NCI-H146 treated with DMSO at 0.1 percent for 48 hours (cell line): ENCODE measurements at regions not wholly inside any gene's neighbourhood (a gene's known extent, or its start where the extent isn't known, plus 50 kb on each side); places are given as distances from the start of the nearest gene placed in this dataset.

Experiments used
- DNase-seq: peaks from one replicate; lab custom pipeline; 2025; ENCODE audit not compliant: unreplicated experiment; lab: John Stamatoyannopoulos, UW

- peak; percentile 31 for DNase-seq
Measured at GRCh38 chr9:17846948-17847655, 268.2 kb downstream of the SH3GL2 start.

DNA sequence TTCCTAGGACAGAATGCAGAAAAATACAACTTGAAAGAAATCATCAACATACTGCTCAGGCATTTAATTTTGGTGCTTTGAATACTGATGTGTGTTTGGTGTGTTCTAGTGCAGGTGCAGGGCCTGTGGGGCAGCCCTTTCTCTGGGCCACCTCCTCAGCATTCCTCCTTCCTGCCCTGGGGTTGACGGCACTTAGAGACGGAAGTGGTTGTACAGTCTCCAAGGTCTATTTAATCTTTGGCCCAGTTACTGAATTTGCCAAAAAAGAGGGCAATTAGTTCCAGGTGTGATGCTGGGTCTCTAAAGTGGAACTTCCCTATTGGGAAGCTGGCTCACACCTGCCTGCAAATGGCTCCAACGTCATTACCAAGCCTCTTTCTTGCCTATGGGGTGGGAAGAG lies 269.0 kb downstream of the SH3GL2 start:
- DNase-seq: peak; percentile 26

DNA sequence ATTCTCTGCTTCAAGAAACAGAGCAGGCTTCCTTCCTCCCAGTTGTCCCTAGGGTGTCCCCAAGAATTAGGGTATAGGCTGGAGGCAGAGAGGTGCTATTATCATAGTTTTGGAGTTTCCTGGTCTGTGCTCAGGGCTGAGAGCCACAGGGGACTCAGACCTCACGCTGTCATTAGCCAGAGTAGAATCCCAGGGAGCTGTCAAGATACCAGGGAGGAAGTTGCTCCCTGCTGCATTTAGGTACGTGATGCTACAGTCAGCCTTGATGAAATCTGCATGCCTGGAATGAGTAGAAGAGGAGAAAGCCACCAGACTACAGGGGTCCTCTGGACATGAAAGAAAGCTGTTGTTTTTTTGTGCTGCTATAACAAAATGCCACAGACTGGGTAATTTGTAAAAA lies 273.2 kb downstream of the SH3GL2 start:
- DNase-seq: no peak

GRCh38 chr9:17854487-17854886 lies 275.6 kb downstream of the SH3GL2 start:
- DNase-seq: no peak

DNA sequence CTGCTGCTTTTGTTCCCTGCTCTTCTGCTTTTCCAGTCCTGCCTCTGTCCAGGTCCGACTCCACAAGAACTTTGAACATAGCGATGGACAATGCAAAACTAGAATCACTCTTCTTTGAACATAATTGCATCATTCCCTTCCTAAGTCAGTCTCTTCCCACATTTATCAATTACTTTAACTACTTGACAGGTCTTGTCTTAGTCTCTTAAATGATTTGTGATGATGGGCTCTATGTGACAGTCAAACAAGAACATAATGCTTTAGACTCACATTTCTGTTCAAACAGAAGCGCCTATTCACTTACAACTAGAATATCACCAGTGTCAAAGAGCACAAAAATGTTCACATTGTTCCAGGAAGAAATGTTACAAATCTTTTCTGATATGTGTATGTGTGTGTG lies 278.1 kb downstream of the SH3GL2 start:
- no peak for DNase-seq

GRCh38 chr9:17859228-17859627 lies 280.4 kb downstream of the SH3GL2 start:
- DNase-seq: no peak

DNA sequence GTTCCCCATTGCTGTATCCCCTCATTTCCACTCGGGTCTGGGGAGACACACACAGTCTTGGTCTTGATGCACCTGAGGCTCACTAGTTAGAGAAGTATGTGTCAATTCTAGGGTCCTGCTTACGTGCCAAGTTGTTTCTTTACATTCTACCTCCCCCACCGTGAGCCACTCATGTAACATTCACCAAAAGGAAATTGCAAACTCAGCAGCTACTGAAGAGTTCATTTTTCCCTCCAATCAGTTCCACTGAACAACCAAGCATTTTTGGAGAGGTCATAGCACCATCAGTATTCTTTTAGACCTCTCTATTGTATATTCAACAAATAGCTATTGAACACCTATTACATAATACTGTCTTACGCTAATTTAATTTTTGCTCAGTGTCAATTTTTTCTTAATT lies 281.1 kb downstream of the SH3GL2 start:
- no peak for DNase-seq

DNA sequence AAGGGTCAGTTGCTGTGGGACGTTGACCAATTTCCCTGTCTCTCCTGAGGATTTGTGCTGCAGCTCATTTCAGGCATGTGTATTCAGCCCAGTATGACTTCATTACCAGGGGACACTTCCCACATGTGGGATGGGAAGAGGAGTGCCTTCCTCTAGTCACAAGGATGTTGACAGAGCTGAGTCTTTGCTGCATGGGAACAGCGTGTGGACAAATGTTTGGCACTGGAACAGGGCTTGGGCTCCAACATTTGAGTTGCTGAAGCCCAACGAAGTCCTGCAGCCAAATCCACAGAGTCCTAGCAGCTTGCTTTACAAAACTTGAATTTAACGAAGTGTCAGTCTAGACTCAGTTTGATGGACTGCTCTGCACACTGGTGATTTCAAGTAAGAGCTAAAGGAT lies 283.2 kb downstream of the SH3GL2 start:
- no peak for DNase-seq

GRCh38 chr9:17862629-17863028 lies 283.8 kb downstream of the SH3GL2 start:
- DNase-seq: no peak

GRCh38 chr9:17863213-17863883 lies 284.5 kb downstream of the SH3GL2 start:
- DNase-seq: no peak

DNA sequence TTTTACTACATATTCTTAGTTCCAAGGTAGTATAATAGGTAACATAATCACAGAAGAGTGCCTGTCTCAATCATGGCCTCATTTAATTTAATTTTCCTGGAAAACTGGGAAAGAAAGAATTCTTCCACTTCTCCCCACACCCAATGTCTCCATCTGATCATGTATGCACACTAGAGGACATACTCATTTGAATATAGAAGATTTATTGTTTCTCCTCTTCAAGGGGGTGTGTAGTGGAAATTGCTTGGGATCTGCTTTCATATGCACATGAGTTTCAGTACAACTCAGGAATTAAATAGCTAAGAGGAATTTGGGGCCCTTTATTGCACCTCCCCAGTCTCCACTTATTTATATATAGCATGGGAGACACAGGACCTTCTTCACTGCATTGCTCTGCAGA lies 285.1 kb downstream of the SH3GL2 start:
- DNase-seq: no peak

DNA sequence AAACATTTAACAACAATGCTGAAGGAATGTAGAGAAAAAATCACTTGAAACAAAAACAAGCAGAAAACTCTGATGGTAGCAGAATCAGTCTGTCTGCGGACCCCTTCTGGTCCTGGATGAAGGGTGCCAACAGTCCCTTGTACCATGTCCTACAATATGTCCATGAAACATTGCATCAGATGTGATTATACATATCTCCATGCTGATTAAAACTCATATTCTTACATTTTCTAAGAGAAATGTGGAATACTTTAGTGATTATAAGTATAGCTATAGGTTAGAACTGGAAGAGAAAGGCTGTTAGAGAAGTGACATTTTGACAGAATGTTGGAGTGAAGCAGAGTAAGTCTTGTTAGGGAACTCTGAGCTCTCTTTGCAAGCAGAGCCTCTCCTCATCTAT lies 286.1 kb downstream of the SH3GL2 start:
- no peak for DNase-seq

DNA sequence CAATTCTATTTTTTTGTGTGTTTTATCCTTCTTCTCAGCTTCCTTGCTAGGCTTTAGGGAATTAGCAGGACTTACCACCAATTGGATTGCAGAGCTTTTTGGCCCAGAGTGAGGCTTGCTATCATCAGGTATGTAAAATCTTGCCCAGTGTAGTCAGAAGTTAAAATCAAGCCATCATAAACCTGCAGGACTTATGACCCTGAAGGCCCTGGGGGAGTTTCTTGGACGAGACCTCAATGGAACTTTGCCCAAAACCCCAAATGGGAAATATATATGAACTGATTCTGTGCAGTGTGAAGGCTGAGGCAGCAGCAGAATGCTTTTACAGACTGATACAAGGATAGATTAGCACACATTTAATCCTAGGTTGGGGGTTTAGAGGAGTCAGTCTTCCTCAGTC lies 287.0 kb downstream of the SH3GL2 start:
- no peak for DNase-seq

DNA sequence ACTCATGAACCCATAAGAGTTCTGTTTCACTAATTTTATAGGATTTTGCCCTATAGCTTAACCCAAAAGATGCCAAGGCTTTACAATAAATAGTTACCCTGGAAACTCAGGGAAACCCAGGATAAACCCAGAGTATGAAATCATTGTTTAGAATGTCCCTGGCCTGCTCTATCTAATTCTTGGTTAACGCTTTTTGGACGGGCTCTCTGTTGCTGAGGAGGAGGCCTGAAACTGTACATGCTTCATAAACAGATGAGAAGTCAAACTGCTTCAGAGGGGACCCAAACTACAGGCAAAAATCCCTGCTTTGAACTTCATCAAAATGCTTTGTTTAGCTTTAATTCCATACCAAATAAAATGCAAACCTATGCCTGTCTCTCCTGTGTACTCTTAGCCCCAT lies 291.9 kb downstream of the SH3GL2 start:
- DNase-seq: no peak

DNA sequence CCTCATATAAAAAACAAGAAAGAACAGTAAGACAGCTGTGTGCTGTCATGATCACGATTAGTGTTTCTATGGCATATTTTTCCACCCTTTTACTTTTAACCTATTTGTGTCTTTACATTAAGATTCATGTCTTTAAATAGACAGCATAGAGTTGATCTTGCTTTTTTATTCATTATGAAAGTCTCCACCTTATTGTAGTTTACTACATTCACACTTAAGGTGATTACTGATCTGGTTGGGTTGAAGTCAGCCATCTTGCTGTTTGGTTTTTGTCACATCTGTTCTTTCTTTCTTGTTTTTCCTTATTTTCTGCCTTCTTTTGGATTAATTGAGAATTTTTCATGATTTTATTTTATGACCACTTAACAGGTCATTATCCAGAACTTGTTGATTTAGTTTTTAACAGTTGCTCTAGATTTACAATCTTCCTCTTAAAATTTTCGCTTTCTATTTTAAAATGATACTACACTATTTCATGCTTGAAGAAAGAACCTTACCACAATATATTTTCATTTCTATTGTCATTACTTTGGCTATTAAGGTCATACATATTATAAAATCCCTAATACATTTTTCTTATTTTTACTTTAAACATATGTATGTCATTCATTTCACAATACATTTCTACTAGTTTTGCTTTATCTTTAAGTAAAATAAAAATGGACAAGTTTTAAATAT lies 292.5 kb downstream of the SH3GL2 start:
- no peak for DNase-seq

GRCh38 chr9:17875886-17876285 lies 297.0 kb downstream of the SH3GL2 start:
- DNase-seq: no peak

- DNase-seq: no peak
Measured at GRCh38 chr9:17876687-17877086, 297.8 kb downstream of the SH3GL2 start.

DNA sequence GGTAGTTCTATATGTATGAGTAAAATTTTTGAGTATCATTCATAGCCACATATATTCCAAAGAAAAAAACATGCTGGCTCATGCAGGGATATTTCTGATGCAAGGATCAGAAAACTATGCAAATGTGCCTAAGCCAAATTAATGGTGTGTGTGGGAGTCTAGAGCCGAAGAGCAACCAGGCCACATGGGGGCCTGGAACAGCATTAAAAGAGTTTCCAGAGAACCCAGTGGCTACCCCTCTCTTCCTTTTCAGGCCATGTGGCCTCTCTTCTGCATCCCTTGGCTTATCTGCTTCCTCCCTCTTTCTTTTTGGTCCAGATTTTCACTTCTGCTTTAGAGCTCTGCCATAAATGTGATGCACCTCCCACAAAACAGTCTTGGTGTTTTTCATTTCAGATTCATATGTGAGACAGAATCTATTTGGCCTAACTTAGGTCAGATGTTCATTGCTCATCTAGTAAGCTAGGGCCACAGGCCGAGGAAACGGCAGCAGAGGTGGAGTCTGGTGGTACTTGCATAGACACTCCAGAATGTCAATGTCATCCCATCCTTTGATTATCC lies 300.0 kb downstream of the SH3GL2 start:
- DNase-seq: no peak

DNA sequence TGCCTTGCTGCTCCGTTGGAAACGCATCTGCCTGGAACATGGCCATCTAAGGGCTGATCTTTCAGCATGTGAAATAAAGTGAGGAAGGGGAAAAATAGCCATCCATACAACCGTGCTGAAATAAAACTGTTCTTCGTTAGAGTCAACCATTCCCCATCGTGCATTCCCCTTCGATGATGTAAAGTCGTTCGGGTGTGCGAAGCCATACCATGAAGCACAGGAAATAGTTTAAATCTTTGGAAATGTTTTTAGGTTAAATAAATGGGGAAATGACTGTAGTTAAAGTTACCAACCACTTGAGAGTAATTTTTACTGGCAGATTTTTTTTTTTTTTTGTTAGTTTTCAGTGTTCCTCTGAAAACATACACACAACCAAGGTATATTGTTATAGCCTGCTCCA lies 302.5 kb downstream of the SH3GL2 start:
- DNase-seq: no peak

DNA sequence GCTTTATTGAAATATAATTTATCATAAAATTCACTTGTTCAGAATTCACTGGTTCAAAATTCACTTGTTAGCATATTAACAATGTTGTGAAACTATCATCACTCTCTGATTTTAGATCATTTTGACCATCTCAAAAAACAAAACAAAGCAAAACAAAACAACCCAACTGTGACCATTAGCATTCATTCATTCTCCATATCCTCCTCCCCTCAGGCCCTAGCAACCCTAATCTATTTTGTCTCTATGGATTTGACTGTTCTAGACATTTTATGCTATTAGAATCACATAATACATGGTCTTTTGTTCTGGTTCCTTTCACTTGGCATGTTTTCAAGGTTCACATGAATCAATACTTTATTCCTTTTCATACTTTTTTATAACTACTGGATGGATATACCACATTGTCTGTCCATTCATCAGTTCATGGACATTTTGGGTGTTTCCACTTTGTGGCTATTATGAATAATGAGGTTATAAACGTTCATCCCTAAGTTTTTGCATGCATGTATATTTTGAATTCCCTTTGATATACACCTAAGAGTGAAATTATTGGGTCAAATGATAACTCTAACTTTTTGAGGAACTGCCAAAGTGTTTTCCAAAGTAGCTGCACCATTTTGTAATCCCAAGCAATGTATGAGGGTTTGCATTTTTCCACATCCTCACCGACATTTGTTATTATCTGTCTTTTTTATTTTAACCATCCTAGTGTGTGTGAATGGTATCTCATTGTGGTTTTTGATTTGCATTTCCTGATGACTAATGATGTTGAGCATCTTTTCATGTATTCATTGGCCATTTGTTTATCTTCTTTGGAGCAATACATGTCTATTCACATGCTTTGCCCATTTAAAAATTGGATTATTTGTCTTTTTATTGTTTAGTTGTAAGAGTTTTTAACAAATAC lies 304.1 kb downstream of the SH3GL2 start:
- no peak for DNase-seq

DNA sequence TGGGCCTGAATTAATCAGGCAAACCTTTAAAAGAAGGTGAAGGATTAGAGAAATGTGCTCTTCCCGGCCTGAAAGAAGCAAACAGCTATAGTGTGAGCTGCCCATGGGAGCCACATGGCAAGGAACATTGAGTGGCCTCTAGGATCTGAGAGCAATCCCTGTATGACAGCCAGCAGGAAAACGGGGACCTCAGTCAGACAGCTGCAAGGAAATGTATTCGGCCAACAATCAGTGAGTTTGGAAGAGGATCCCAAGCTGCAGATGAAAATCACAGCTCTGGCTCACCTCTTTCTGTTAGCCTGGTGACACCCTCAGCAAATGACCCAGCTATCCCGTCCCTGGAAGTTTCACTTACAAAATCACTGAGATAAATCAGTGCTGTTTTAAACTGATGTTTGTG lies 309.2 kb downstream of the SH3GL2 start:
- DNase-seq: no peak
